Breast epithelium (tissue), 4 donors: ENCODE measurements at regions not wholly inside any gene's neighbourhood (a gene's known extent, or its start where the extent isn't known, plus 50 kb on each side); places are given as distances from the start of the nearest gene placed in this dataset.

Source experiments
- DNase-seq, 2 donors: peaks; one replicate each; pipeline ENCODE4 v3.0.0-alpha.2; 2019; ENCODE audit warnings: low spot score in 2 of 2
- H3K27ac ChIP-seq, 2 donors: fragments of 200-600 bp; sonication (generic) in 1 of 2; one replicate each; pipeline ENCODE4 v1.5.1; 2016 to 2019; ENCODE audit warnings: mild to moderate bottlenecking in 1 of 2
- H3K27me3 ChIP-seq, 2 donors: fragments of 200-600 bp; sonication (generic) in 1 of 2; one replicate each; pipeline versions ENCODE4 v1.5.1 to v1.6.0; 2017 to 2019; ENCODE audit warnings: control low read depth in 1 of 2, mild to moderate bottlenecking in 1 of 2
- H3K36me3 ChIP-seq: fragments of 200-600 bp; one replicate; pipeline ENCODE4 v1.5.1; 2019
- H3K4me1 ChIP-seq, 2 donors: fragments of 200-600 bp; sonication (generic); one replicate each; pipeline ENCODE4 v1.5.1; 2016 to 2019; ENCODE audit warnings: control low read depth in 1 of 2
- H3K4me3 ChIP-seq, 3 donors: fragments of 200-600 bp; sonication (generic); 1 replicate in 2 of 3; 2 replicates in 1 of 3; pipeline ENCODE4 v1.5.1; 2016 to 2019; ENCODE audit warnings: mild to moderate bottlenecking in 3 of 3, moderate library complexity in 2 of 3
- H3K9me3 ChIP-seq, 2 donors: fragments of 200-600 bp; sonication (generic) in 1 of 2; one replicate each; pipeline ENCODE4 v1.5.1; 2016 to 2019; ENCODE audit warnings: control low read depth in 1 of 2
- POLR2A ChIP-seq: fragments of 450-650 bp; IDR thresholded peaks from one replicate; pipeline ENCODE4 v1.6.1; 2016; ENCODE audit warnings: antibody characterized with exemption, mild to moderate bottlenecking, moderate library complexity
- POLR2AphosphoS5 ChIP-seq, 3 donors: sonication (generic); formaldehyde crosslinking; IDR thresholded peaks; one replicate each; pipeline ENCODE4 v1.6.1; 2017; ENCODE audit warnings: antibody characterized with exemption in 3 of 3
- intact Hi-C: fragments of 100-400 bp; cut with DNase I; formaldehyde crosslinking; loops from one replicate; pipeline ENCODE4 v1.15.1; 2023; ENCODE audit warnings: low total_unique reads
- TF ChIP-seq, protein P1 (sequence below), 3 donors: fragments of 450-650 bp; IDR thresholded peaks; one replicate each; pipeline ENCODE4 v1.5.1; 2016 to 2017; ENCODE audit warnings: antibody characterized with exemption in 3 of 3, mild to moderate bottlenecking in 3 of 3, moderate library complexity in 3 of 3

DNA sequence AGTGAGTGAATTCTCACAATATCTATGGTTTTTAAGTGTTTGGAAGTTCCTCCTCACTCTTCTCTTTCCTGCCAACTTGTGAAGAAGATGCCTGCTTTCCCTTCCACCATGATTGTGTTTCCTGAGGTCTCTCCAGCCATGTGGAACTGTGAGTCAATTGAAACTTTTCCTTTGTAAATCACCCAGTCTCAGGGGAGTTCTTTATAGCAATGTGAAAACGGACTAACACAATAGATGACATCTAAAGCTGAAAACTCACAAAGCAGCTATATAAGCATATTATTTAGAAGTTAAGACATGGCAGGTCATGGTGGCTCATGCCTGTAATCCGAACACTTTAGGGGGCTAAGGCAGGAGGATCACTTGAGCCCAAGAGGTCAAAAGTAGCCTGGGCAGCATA is 130.2 kb downstream of the ARRDC3 start:
- H3K36me3 ChIP-seq: no peaks in the 10 kb centered on the region
- intact Hi-C loops: no loop called here
- no peak for DNase-seq
- H3K4me3 ChIP-seq: no peak overlapping the region
- H3K9me3 ChIP-seq: peaks cover 6 to 8% of the 10 kb centered on the region in 2 donors
- no peak overlapping the region for H3K27ac ChIP-seq
- no peak for TF ChIP-seq POLR2A
- TF ChIP-seq, protein P1, sequence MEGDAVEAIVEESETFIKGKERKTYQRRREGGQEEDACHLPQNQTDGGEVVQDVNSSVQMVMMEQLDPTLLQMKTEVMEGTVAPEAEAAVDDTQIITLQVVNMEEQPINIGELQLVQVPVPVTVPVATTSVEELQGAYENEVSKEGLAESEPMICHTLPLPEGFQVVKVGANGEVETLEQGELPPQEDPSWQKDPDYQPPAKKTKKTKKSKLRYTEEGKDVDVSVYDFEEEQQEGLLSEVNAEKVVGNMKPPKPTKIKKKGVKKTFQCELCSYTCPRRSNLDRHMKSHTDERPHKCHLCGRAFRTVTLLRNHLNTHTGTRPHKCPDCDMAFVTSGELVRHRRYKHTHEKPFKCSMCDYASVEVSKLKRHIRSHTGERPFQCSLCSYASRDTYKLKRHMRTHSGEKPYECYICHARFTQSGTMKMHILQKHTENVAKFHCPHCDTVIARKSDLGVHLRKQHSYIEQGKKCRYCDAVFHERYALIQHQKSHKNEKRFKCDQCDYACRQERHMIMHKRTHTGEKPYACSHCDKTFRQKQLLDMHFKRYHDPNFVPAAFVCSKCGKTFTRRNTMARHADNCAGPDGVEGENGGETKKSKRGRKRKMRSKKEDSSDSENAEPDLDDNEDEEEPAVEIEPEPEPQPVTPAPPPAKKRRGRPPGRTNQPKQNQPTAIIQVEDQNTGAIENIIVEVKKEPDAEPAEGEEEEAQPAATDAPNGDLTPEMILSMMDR (IDR thresholded peaks at IDR 0.05): no peak
- TF ChIP-seq POLR2AphosphoS5 (IDR thresholded peaks at IDR 0.05): no peak
- H3K4me1 ChIP-seq: no peaks in the 10 kb centered on the region
- H3K27me3 ChIP-seq: no peaks in the 10 kb centered on the region

- TF ChIP-seq POLR2A (no peak), POLR2AphosphoS5 (IDR thresholded peaks at IDR 0.05) (no peak)
- TF ChIP-seq, protein P1 (IDR thresholded peaks at IDR 0.05): no peak
- Histone ChIP-seq H3K36me3 (no peaks in the 10 kb centered on the region), H3K27ac (no peak overlapping the region), H3K9me3 (peaks cover 6 to 21% of the 10 kb centered on the region in 2 donors), H3K27me3 (no peaks in the 10 kb centered on the region), H3K4me1 (no peaks in the 10 kb centered on the region), H3K4me3 (no peak overlapping the region)
- no peak for DNase-seq
- intact Hi-C loops: no loop called here
These were observed 137.2 kb downstream of the ARRDC3 start for GRCh38 chr5:91245871-91246270.

GRCh38 chr5:91245074-91245452 is 138.1 kb downstream of the ARRDC3 start:
- no peak for DNase-seq
- H3K36me3 ChIP-seq: no peaks in the 10 kb centered on the region
- no peak for TF ChIP-seq POLR2AphosphoS5 (IDR thresholded peaks at IDR 0.05)
- no peak for TF ChIP-seq POLR2A
- TF ChIP-seq, protein P1 (IDR thresholded peaks at IDR 0.05): no peak
- no peaks in the 10 kb centered on the region for H3K4me1 ChIP-seq
- no peak overlapping the region for H3K27ac ChIP-seq
- intact Hi-C loops: no loop called here
- no peak overlapping the region for H3K4me3 ChIP-seq
- peaks cover 0 to 13% of the 10 kb centered on the region in 2 donors for H3K9me3 ChIP-seq
- H3K27me3 ChIP-seq: no peaks in the 10 kb centered on the region

GRCh38 chr5:91244380-91245073 is 138.6 kb downstream of the ARRDC3 start:
- Histone ChIP-seq H3K27ac (no peak overlapping the region), H3K4me3 (no peak overlapping the region), H3K27me3 (no peaks in the 10 kb centered on the region), H3K36me3 (no peaks in the 10 kb centered on the region), H3K9me3 (peaks cover 0 to 13% of the 10 kb centered on the region in 2 donors), H3K4me1 (no peaks in the 10 kb centered on the region)
- intact Hi-C loops: no loop called here
- TF ChIP-seq POLR2A (no peak), POLR2AphosphoS5 (IDR thresholded peaks at IDR 0.05) (no peak)
- TF ChIP-seq, protein P1 (IDR thresholded peaks at IDR 0.05): no peak
- DNase-seq: no peak

DNA sequence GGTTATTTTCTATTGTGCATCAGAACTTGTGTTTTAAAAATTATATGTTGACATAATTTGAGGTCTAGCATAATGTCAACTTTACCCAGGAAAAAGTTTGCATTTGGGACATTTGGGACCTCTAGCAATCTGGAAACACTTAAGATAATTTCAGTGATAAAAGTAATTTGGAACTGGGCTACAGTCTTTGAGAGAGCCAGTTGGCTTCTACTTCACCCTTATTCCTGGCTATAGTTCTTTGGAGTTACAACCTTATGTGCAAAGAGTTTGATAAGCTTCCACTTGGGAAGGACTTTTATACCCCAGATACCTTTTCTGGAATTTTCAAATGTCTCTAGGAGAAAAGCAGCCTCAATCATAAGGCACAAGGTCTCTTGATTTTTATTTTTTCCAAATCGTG is 139.3 kb downstream of the ARRDC3 start:
- H3K27me3 ChIP-seq: no peaks in the 10 kb centered on the region
- no peak for DNase-seq
- H3K4me3 ChIP-seq: no peak overlapping the region
- no peak overlapping the region for H3K27ac ChIP-seq
- no peaks in the 10 kb centered on the region for H3K4me1 ChIP-seq
- no peaks in the 10 kb centered on the region for H3K36me3 ChIP-seq
- peaks cover 0 to 13% of the 10 kb centered on the region in 2 donors for H3K9me3 ChIP-seq
- no peak for TF ChIP-seq POLR2AphosphoS5 (IDR thresholded peaks at IDR 0.05)
- TF ChIP-seq, protein P1 (IDR thresholded peaks at IDR 0.05): no peak
- intact Hi-C loops: no loop called here
